ENCODE measurements at regions not wholly inside any gene's neighbourhood (a gene's known extent, or its start where the extent isn't known, plus 50 kb on each side); places are given as distances from the start of the nearest gene placed in this dataset.

GRCh38 chr10:84668186-84668763 lies 339.9 kb downstream of the CCSER2 start:
- DNase-seq (ENCODE audit: extremely low read depth in 1 of 4, low spot score in 3 of 4) = no peak
- in situ Hi-C loops (cut with MboI) = no loop called here
- Histone ChIP-seq H3K9me1 (ENCODE audit: control insufficient read depth, insufficient read depth, low read length) (no peaks in the 10 kb centered on the region), H3K27me3 (ENCODE audit: control insufficient read depth in 2 of 2, insufficient read depth in 2 of 2, low read length in 2 of 2) (peaks cover 0 to 8% of the 10 kb centered on the region in 2 experiments; a peak in 2 of 5 replicates), H3K4me1 (replicated peaks in 1 of 2; ENCODE audit: control insufficient read depth in 2 of 2, insufficient read depth in 2 of 2, low read length in 2 of 2) (no peaks in the 10 kb centered on the region), H4K20me1 (replicated peaks; ENCODE audit: control insufficient read depth, insufficient read depth, low read length) (no peaks in the 10 kb centered on the region), H3K36me3 (ENCODE audit: control insufficient read depth, insufficient read depth, low read length) (no peaks in the 10 kb centered on the region), H2AFZ (ENCODE audit: low read depth, low read length) (no peak overlapping the region), H3K4me2 (ENCODE audit: insufficient read depth, low read length) (no peak overlapping the region), H3K79me2 (ENCODE audit: control insufficient read depth, insufficient read depth, low read length) (no peaks in the 10 kb centered on the region), H3K9ac (ENCODE audit: insufficient read depth in 1 of 2, low read depth in 2 of 2, low read length in 2 of 2) (no peak overlapping the region), H3K27ac (ENCODE audit: extremely low read depth, low read depth, low read length) (no peak overlapping the region), H3K9me3 (replicated peaks; ENCODE audit: control insufficient read depth, insufficient read depth, low read depth, low read length) (no peaks in the 10 kb centered on the region), H3K4me3 (no peak overlapping the region)
- ATAC-seq = no peak
- ChIA-PET POLR2A (no interaction called here), CTCF (ENCODE audit: low intra/inter-chr PET ratio) (no interaction called here)
- no TSS peak for BruUV-seq (replicated peaks)
- TF ChIP-seq ZBTB7A (IDR thresholded peaks at IDR 0.05; ENCODE audit: borderline replicate concordance, control insufficient read depth, low read depth, low read length) (no peak), ZC3H8 (IDR thresholded peaks at IDR 0.05) (no peak), MTA3 (IDR thresholded peaks at IDR 0.05; ENCODE audit: borderline replicate concordance) (no peak), ZNF707 (CRISPR knock-in tag; conservative IDR thresholded peaks at IDR 0.05) (no peak), KLF1 (tag; IDR thresholded peaks at IDR 0.05) (no peak), BMI1 (IDR thresholded peaks at IDR 0.05; ENCODE audit: low read length) (no peak), TEAD2 (tag; IDR thresholded peaks at IDR 0.05) (no peak), ESRRB (CRISPR knock-in tag; IDR thresholded peaks at IDR 0.05; ENCODE audit: borderline replicate concordance) (no peak), ZFP36 (IDR thresholded peaks at IDR 0.05; ENCODE audit: low read depth, low read length, partially characterized antibody) (no peak), MLLT1 (IDR thresholded peaks at IDR 0.05) (no peak), HDAC3 (IDR thresholded peaks at IDR 0.05; ENCODE audit: borderline replicate concordance, partially characterized antibody) (no peak), CBFA2T3 (IDR thresholded peaks at IDR 0.05) (no peak), SNRNP70 (optimal IDR thresholded peaks at IDR 0.05; ENCODE audit: low read depth, low read length) (no peak), ZBTB12 (CRISPR knock-in tag; IDR thresholded peaks at IDR 0.05) (no peak)
- intact Hi-C loops (cut with micrococcal nuclease) = loop anchor here (10.0 kb wide), 1 partner anchor 123 kb away; no protein-coding TSS in a partner anchor
- WGBS (ENCODE audit: insufficient coverage, low coverage, missing lambda C conversion rate) = 0% methylated on average over 5 of the region's 5 CpGs
- FAIRE-seq = no peak

Data from K562 (cell line).